GM18499 (cell line): ENCODE measurements at regions not wholly inside any gene's neighbourhood (a gene's known extent, or its start where the extent isn't known, plus 50 kb on each side); places are given as distances from the start of the nearest gene placed in this dataset.
"Not testable (repeated sequence)": the region's sequence is repeated elsewhere in the genome, so short reads cannot be mapped to it uniquely, and the experiment has no call there.

Experiments
- ATAC-seq: cut with Tn5 transposase; IDR thresholded peaks from one replicate; pipeline ENCODE4 v1.9.1; 2021; ENCODE audit warnings: moderate number of reproducible peaks; ENCODE audit not compliant: insufficient read depth, unreplicated experiment

GRCh38 chr3:115204475-115204874 is 57.4 kb upstream of the ZBTB20 start:
- no peak for ATAC-seq

- ATAC-seq = no peak
Observed at GRCh38 chr3:115208066-115208750, 61.1 kb upstream of the ZBTB20 start.

- no peak for ATAC-seq
Observed at GRCh38 chr3:115211810-115212492, 64.9 kb upstream of the ZBTB20 start.

GRCh38 chr3:115212615-115213014 is 65.5 kb upstream of the ZBTB20 start:
- ATAC-seq = no peak

GRCh38 chr3:115213052-115213451 is 66.0 kb upstream of the ZBTB20 start:
- not testable (repeated sequence) for ATAC-seq

- no peak for ATAC-seq
Observed at GRCh38 chr3:115217292-115217677, 70.2 kb upstream of the ZBTB20 start.

- no peak for ATAC-seq
Observed at GRCh38 chr3:115217678-115218451, 70.8 kb upstream of the ZBTB20 start.

- no peak for ATAC-seq
Observed at GRCh38 chr3:115218859-115219258, 71.8 kb upstream of the ZBTB20 start.

GRCh38 chr3:115224687-115225086 is 77.6 kb upstream of the ZBTB20 start:
- no peak for ATAC-seq

GRCh38 chr3:115226844-115227445 is 79.9 kb upstream of the ZBTB20 start:
- ATAC-seq = no peak

GRCh38 chr3:115227461-115227860 is 80.4 kb upstream of the ZBTB20 start:
- no peak for ATAC-seq

- ATAC-seq = no peak
Observed at GRCh38 chr3:115228266-115228665, 81.2 kb upstream of the ZBTB20 start.

GRCh38 chr3:115232167-115232566 is 85.1 kb upstream of the ZBTB20 start:
- no peak for ATAC-seq

GRCh38 chr3:115233021-115233420 is 85.9 kb upstream of the ZBTB20 start:
- ATAC-seq = no peak

GRCh38 chr3:115236496-115236895 is 89.4 kb upstream of the ZBTB20 start:
- no peak for ATAC-seq

GRCh38 chr3:115239717-115240116 is 92.6 kb upstream of the ZBTB20 start:
- no peak for ATAC-seq

- ATAC-seq = no peak
Observed at GRCh38 chr3:115244350-115244749, 97.3 kb upstream of the ZBTB20 start.

GRCh38 chr3:115245438-115245837 is 98.3 kb upstream of the ZBTB20 start:
- ATAC-seq = no peak

- no peak for ATAC-seq
Observed at GRCh38 chr3:115245899-115246298, 98.8 kb upstream of the ZBTB20 start.

GRCh38 chr3:115246461-115247020 is 99.5 kb upstream of the ZBTB20 start:
- no peak for ATAC-seq

GRCh38 chr3:115248274-115248673 is 101.2 kb upstream of the ZBTB20 start:
- ATAC-seq = no peak
